Osteoblast (primary cell): ENCODE measurements at regions not wholly inside any gene's neighbourhood (a gene's known extent, or its start where the extent isn't known, plus 50 kb on each side); places are given as distances from the start of the nearest gene placed in this dataset.

Experiments
- DNase-seq: peaks from one replicate; pipeline ENCODE4 v3.0.0; 2011; ENCODE audit warnings: low spot score, mixed read lengths; ENCODE audit not compliant: insufficient read length; ENCODE audit errors: missing footprints
- H2AFZ ChIP-seq: 2 replicates; pipeline ENCODE4 v1.6.0; 2011; ENCODE audit warnings: mild to moderate bottlenecking, low read length
- H3K27ac ChIP-seq: 2 replicates; pipeline ENCODE4 v1.5.1; 2011; ENCODE audit warnings: mild to moderate bottlenecking, low read depth, low read length, moderate library complexity
- H3K27me3 ChIP-seq: 2 replicates; pipeline ENCODE4 v1.6.0; 2012; ENCODE audit warnings: mild to moderate bottlenecking, control low read depth, inconsistent platforms, low read length, moderate library complexity; ENCODE audit not compliant: insufficient read depth
- H3K36me3 ChIP-seq: 2 replicates; pipeline ENCODE4 v1.5.1; 2011; ENCODE audit warnings: mild to moderate bottlenecking, low read length, control low read depth, moderate library complexity; ENCODE audit not compliant: insufficient read depth
- H3K4me1 ChIP-seq: 2 replicates; pipeline ENCODE4 v1.5.1; 2011; ENCODE audit warnings: mild to moderate bottlenecking, low read length, control low read depth, moderate library complexity; ENCODE audit not compliant: insufficient read depth
- H3K4me2 ChIP-seq: 2 replicates; pipeline ENCODE4 v1.6.0; 2011; ENCODE audit warnings: mild to moderate bottlenecking, low read length; ENCODE audit not compliant: insufficient read depth
- H3K4me3 ChIP-seq: fragments of 200-600 bp; sonication (generic); 3 replicates; pipeline ENCODE4 v1.5.1; 2012; ENCODE audit warnings: mild to moderate bottlenecking, low read length, inconsistent platforms; ENCODE audit not compliant: insufficient read depth
- H3K79me2 ChIP-seq: 2 replicates; pipeline ENCODE4 v1.6.0; 2012; ENCODE audit warnings: mild to moderate bottlenecking, low read length, control low read depth, inconsistent platforms; ENCODE audit not compliant: insufficient read depth
- H3K9me3 ChIP-seq: 2 replicates; pipeline ENCODE4 v1.5.1; 2011; ENCODE audit warnings: low read depth, low read length, control low read depth
- H4K20me1 ChIP-seq: 2 replicates; pipeline ENCODE4 v1.6.0; 2012; ENCODE audit warnings: mild to moderate bottlenecking, low read length, control low read depth; ENCODE audit not compliant: insufficient read depth
- TF ChIP-seq, protein P1 (sequence below): IDR thresholded peaks from 2 replicates; pipeline ENCODE4 v1.5.1; 2011; ENCODE audit warnings: mild to moderate bottlenecking, low read depth, low read length, moderate library complexity; ENCODE audit errors: extremely low read depth

DNA sequence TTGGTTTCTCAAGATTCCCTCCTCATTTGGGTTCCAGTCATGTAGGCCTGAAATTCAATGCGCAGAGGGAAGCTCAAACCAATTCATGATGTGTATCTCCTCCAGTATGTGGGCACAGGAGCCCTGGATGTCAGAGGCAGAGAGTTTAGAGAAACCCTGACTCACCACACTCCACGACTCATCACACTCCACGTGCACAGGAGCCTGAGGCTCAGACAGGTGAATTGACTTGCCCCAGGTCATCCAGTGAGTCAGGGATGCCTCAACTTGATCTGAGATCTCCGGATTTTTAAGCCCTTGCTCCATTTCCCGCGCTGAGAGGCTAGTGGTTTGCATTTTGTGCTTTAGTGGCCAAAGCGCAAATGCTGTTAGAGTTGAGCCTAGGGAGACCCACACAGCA is 183.9 kb downstream of the HAPSTR1 start:
- no peaks in the 10 kb centered on the region for H3K9me3 ChIP-seq
- DNase-seq, result no peak
- H3K36me3 ChIP-seq, result no peaks in the 10 kb centered on the region
- H4K20me1 ChIP-seq, result no peaks in the 10 kb centered on the region
- no peak overlapping the region for H3K27ac ChIP-seq
- H3K79me2 ChIP-seq, result no peaks in the 10 kb centered on the region
- no peaks in the 10 kb centered on the region for H3K4me1 ChIP-seq
- H3K27me3 ChIP-seq, result no peaks in the 10 kb centered on the region
- TF ChIP-seq, protein P1, sequence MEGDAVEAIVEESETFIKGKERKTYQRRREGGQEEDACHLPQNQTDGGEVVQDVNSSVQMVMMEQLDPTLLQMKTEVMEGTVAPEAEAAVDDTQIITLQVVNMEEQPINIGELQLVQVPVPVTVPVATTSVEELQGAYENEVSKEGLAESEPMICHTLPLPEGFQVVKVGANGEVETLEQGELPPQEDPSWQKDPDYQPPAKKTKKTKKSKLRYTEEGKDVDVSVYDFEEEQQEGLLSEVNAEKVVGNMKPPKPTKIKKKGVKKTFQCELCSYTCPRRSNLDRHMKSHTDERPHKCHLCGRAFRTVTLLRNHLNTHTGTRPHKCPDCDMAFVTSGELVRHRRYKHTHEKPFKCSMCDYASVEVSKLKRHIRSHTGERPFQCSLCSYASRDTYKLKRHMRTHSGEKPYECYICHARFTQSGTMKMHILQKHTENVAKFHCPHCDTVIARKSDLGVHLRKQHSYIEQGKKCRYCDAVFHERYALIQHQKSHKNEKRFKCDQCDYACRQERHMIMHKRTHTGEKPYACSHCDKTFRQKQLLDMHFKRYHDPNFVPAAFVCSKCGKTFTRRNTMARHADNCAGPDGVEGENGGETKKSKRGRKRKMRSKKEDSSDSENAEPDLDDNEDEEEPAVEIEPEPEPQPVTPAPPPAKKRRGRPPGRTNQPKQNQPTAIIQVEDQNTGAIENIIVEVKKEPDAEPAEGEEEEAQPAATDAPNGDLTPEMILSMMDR, result no peak
- H3K4me2 ChIP-seq, result no peak overlapping the region
- H2AFZ ChIP-seq, result no peak overlapping the region
- H3K4me3 ChIP-seq, result no peak overlapping the region

DNA sequence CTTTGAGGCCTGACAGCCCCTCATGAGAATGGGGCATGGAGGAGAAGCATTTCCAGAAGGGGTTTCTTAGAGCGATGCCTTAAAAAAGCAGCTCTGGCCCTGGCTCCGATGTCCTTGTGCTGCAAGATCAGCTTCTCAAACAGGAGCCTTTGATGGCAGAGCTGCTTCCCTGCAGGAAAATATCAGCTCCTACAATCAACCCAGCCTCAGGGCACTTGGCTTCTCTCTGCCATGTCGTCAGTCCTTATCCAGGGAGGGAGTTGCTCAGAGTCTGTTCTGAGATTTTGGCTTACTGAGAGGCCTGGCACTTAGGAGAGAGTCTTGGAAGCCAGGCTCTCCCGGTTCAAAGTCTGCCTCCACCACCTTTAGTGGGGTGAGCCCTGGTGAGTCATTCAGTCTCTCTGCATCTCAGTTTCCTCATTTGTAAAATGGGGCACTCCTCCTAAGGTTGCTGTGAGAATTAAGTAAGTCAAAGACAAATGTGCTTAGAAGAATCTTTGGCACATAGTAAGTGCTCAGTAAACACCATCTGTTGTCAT is 184.4 kb downstream of the HAPSTR1 start:
- Histone ChIP-seq H3K4me3 (no peak overlapping the region), H3K27ac (no peak overlapping the region), H3K27me3 (no peaks in the 10 kb centered on the region), H3K4me2 (no peak overlapping the region), H4K20me1 (no peaks in the 10 kb centered on the region), H2AFZ (no peak overlapping the region), H3K36me3 (no peaks in the 10 kb centered on the region), H3K4me1 (no peaks in the 10 kb centered on the region), H3K79me2 (no peaks in the 10 kb centered on the region), H3K9me3 (no peaks in the 10 kb centered on the region)
- TF ChIP-seq, protein P1, result no peak
- no peak for DNase-seq

DNA sequence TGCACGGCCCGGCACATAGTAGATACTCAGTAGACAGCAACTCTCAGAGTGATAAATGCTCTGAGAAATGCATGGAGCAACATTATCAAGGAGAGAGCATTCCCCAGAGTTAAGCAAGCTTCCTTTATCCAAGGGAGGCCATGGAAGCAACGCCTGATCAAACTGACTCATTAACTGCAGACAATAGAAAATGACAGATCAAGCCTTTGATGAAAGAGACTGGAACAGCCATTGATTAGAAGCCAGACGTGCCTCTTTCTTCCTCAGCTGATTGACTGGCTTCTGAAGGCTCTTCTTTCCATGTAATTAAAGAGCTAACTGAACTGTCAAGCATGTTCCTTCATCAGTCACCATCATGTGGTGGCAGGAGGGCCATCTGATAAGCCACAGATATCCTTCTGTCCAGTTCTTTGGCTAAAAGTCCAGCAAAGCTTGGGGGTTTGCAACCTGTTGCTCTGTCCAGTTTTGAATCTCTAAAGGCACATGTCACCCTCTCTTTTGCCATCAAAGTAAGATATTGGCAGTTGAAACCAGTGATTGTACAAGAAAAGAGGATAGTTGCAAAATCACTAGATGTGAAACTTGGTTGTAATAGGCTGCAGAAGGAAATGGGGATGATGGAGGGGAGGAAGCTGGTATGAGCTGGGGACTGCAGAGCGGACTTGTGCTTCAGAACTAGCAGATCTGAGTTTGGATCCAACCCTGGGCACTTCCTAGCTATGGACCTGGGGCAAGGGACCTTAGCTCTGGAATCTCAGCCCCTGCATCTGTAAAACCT is 188.0 kb downstream of the HAPSTR1 start:
- H3K27ac ChIP-seq, result no peak overlapping the region
- H3K79me2 ChIP-seq, result no peaks in the 10 kb centered on the region
- TF ChIP-seq, protein P1, result no peak
- no peak overlapping the region for H3K4me2 ChIP-seq
- H3K36me3 ChIP-seq, result no peaks in the 10 kb centered on the region
- DNase-seq, result no peak
- no peaks in the 10 kb centered on the region for H3K27me3 ChIP-seq
- no peaks in the 10 kb centered on the region for H4K20me1 ChIP-seq
- no peaks in the 10 kb centered on the region for H3K9me3 ChIP-seq
- no peaks in the 10 kb centered on the region for H3K4me1 ChIP-seq
- H2AFZ ChIP-seq, result no peak overlapping the region
- H3K4me3 ChIP-seq, result no peak overlapping the region

DNA sequence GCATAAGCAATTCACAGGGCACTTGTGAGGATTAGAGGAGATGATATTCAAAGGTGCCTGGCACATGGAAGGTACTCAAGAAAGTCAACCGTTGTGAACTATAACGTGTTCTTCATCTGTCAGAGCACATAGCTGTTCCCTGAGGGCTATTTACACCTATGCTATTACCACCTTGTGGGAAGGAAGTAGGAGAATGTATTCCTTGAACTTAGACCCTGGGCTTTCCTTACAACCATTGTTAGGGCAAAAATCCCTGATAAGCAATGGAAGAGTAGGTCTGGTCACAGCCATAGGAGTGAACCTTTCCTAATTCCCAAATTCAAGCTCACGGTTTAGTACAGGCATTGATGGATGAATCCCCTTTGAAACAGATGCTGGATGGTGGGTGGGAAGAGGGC is 188.6 kb downstream of the HAPSTR1 start:
- no peaks in the 10 kb centered on the region for H3K36me3 ChIP-seq
- no peak overlapping the region for H3K4me2 ChIP-seq
- H3K4me3 ChIP-seq, result no peak overlapping the region
- no peaks in the 10 kb centered on the region for H3K9me3 ChIP-seq
- no peaks in the 10 kb centered on the region for H3K27me3 ChIP-seq
- TF ChIP-seq, protein P1, result no peak
- H3K4me1 ChIP-seq, result no peaks in the 10 kb centered on the region
- no peak overlapping the region for H3K27ac ChIP-seq
- H3K79me2 ChIP-seq, result no peaks in the 10 kb centered on the region
- DNase-seq, result no peak
- H4K20me1 ChIP-seq, result no peaks in the 10 kb centered on the region
- H2AFZ ChIP-seq, result no peak overlapping the region
